ENCODE measurements at regions not wholly inside any gene's neighbourhood (a gene's known extent, or its start where the extent isn't known, plus 50 kb on each side); places are given as distances from the start of the nearest gene placed in this dataset.
"Not testable (repeated sequence)": the region's sequence is repeated elsewhere in the genome, so short reads cannot be mapped to it uniquely, and the experiment has no call there.

- H3K36me3 Mint-ChIP-seq (ENCODE audit: low read depth); H3K27me3 Mint-ChIP-seq (ENCODE audit: low read depth); H3K9me3 Mint-ChIP-seq (ENCODE audit: low read depth); DNase-seq (ENCODE audit: low spot score); H3K27ac Mint-ChIP-seq (ENCODE audit: unreplicated experiment); H3K4me3 Mint-ChIP-seq (ENCODE audit: unreplicated experiment); H3K4me1 Mint-ChIP-seq (ENCODE audit: low read depth): not testable (repeated sequence)
Observed at GRCh38 chr21:8377093-8377841, 2144.1 kb upstream of the TPTE start.

- H3K27ac Mint-ChIP-seq (ENCODE audit: unreplicated experiment); H3K27me3 Mint-ChIP-seq (ENCODE audit: low read depth); DNase-seq (ENCODE audit: low spot score); H3K36me3 Mint-ChIP-seq (ENCODE audit: low read depth); H3K4me1 Mint-ChIP-seq (ENCODE audit: low read depth); H3K4me3 Mint-ChIP-seq (ENCODE audit: unreplicated experiment); H3K9me3 Mint-ChIP-seq (ENCODE audit: low read depth): not testable (repeated sequence)
Observed at GRCh38 chr21:8380419-8381079, 2140.8 kb upstream of the TPTE start.

GRCh38 chr21:8388169-8388939 is 2133.0 kb upstream of the TPTE start:
- H3K36me3 Mint-ChIP-seq (ENCODE audit: low read depth); H3K27ac Mint-ChIP-seq (ENCODE audit: unreplicated experiment); H3K27me3 Mint-ChIP-seq (ENCODE audit: low read depth); H3K9me3 Mint-ChIP-seq (ENCODE audit: low read depth); H3K4me1 Mint-ChIP-seq (ENCODE audit: low read depth); DNase-seq (ENCODE audit: low spot score); H3K4me3 Mint-ChIP-seq (ENCODE audit: unreplicated experiment): not testable (repeated sequence)

GRCh38 chr21:8388940-8389238 is 2132.5 kb upstream of the TPTE start:
- H3K27me3 Mint-ChIP-seq (ENCODE audit: low read depth); DNase-seq (ENCODE audit: low spot score); H3K9me3 Mint-ChIP-seq (ENCODE audit: low read depth); H3K36me3 Mint-ChIP-seq (ENCODE audit: low read depth); H3K4me1 Mint-ChIP-seq (ENCODE audit: low read depth); H3K27ac Mint-ChIP-seq (ENCODE audit: unreplicated experiment); H3K4me3 Mint-ChIP-seq (ENCODE audit: unreplicated experiment): not testable (repeated sequence)

- DNase-seq (ENCODE audit: low spot score); H3K27ac Mint-ChIP-seq (ENCODE audit: unreplicated experiment); H3K9me3 Mint-ChIP-seq (ENCODE audit: low read depth); H3K27me3 Mint-ChIP-seq (ENCODE audit: low read depth); H3K4me3 Mint-ChIP-seq (ENCODE audit: unreplicated experiment); H3K4me1 Mint-ChIP-seq (ENCODE audit: low read depth); H3K36me3 Mint-ChIP-seq (ENCODE audit: low read depth): not testable (repeated sequence)
Observed at GRCh38 chr21:8390550-8391171, 2130.7 kb upstream of the TPTE start.

- H3K27me3 Mint-ChIP-seq (ENCODE audit: low read depth); H3K36me3 Mint-ChIP-seq (ENCODE audit: low read depth); DNase-seq (ENCODE audit: low spot score); H3K4me1 Mint-ChIP-seq (ENCODE audit: low read depth); H3K4me3 Mint-ChIP-seq (ENCODE audit: unreplicated experiment); H3K27ac Mint-ChIP-seq (ENCODE audit: unreplicated experiment); H3K9me3 Mint-ChIP-seq (ENCODE audit: low read depth): not testable (repeated sequence)
Observed at GRCh38 chr21:8394380-8394779, 2127.0 kb upstream of the TPTE start.

GRCh38 chr21:8395992-8396391 is 2125.4 kb upstream of the TPTE start:
- not testable (repeated sequence) for H3K27ac Mint-ChIP-seq (ENCODE audit: unreplicated experiment); H3K27me3 Mint-ChIP-seq (ENCODE audit: low read depth); H3K4me1 Mint-ChIP-seq (ENCODE audit: low read depth); H3K36me3 Mint-ChIP-seq (ENCODE audit: low read depth); H3K4me3 Mint-ChIP-seq (ENCODE audit: unreplicated experiment); H3K9me3 Mint-ChIP-seq (ENCODE audit: low read depth); DNase-seq (ENCODE audit: low spot score)

- not testable (repeated sequence) for H3K36me3 Mint-ChIP-seq (ENCODE audit: low read depth); H3K4me3 Mint-ChIP-seq (ENCODE audit: unreplicated experiment); H3K4me1 Mint-ChIP-seq (ENCODE audit: low read depth); DNase-seq (ENCODE audit: low spot score); H3K27ac Mint-ChIP-seq (ENCODE audit: unreplicated experiment); H3K9me3 Mint-ChIP-seq (ENCODE audit: low read depth); H3K27me3 Mint-ChIP-seq (ENCODE audit: low read depth)
Observed at GRCh38 chr21:8398870-8399437, 2122.4 kb upstream of the TPTE start.

GRCh38 chr21:8399866-8400265 is 2121.5 kb upstream of the TPTE start:
- not testable (repeated sequence) for H3K27ac Mint-ChIP-seq (ENCODE audit: unreplicated experiment); H3K27me3 Mint-ChIP-seq (ENCODE audit: low read depth); H3K36me3 Mint-ChIP-seq (ENCODE audit: low read depth); H3K4me3 Mint-ChIP-seq (ENCODE audit: unreplicated experiment); H3K4me1 Mint-ChIP-seq (ENCODE audit: low read depth); H3K9me3 Mint-ChIP-seq (ENCODE audit: low read depth); DNase-seq (ENCODE audit: low spot score)

GRCh38 chr21:8401799-8402198 is 2119.6 kb upstream of the TPTE start:
- H3K27me3 Mint-ChIP-seq (ENCODE audit: low read depth); H3K9me3 Mint-ChIP-seq (ENCODE audit: low read depth); H3K27ac Mint-ChIP-seq (ENCODE audit: unreplicated experiment); H3K4me3 Mint-ChIP-seq (ENCODE audit: unreplicated experiment); DNase-seq (ENCODE audit: low spot score); H3K4me1 Mint-ChIP-seq (ENCODE audit: low read depth); H3K36me3 Mint-ChIP-seq (ENCODE audit: low read depth): not testable (repeated sequence)

- H3K27me3 Mint-ChIP-seq (ENCODE audit: low read depth); H3K4me3 Mint-ChIP-seq (ENCODE audit: unreplicated experiment); H3K4me1 Mint-ChIP-seq (ENCODE audit: low read depth); DNase-seq (ENCODE audit: low spot score); H3K9me3 Mint-ChIP-seq (ENCODE audit: low read depth); H3K36me3 Mint-ChIP-seq (ENCODE audit: low read depth); H3K27ac Mint-ChIP-seq (ENCODE audit: unreplicated experiment): not testable (repeated sequence)
Observed at GRCh38 chr21:8406331-8406730, 2115.1 kb upstream of the TPTE start.

- not testable (repeated sequence) for H3K27ac Mint-ChIP-seq (ENCODE audit: unreplicated experiment); H3K36me3 Mint-ChIP-seq (ENCODE audit: low read depth)
Observed at GRCh38 chr21:8411139-8411671, 2110.2 kb upstream of the TPTE start.

More at GRCh38 chr21:8411139-8411671, 2110.2 kb upstream of the TPTE start:
- H3K4me1 Mint-ChIP-seq (ENCODE audit: low read depth); DNase-seq (ENCODE audit: low spot score); H3K9me3 Mint-ChIP-seq (ENCODE audit: low read depth); H3K27me3 Mint-ChIP-seq (ENCODE audit: low read depth); H3K4me3 Mint-ChIP-seq (ENCODE audit: unreplicated experiment): not testable (repeated sequence)
